ENCODE measurements at regions not wholly inside any gene's neighbourhood (a gene's known extent, or its start where the extent isn't known, plus 50 kb on each side); places are given as distances from the start of the nearest gene placed in this dataset.

DNA sequence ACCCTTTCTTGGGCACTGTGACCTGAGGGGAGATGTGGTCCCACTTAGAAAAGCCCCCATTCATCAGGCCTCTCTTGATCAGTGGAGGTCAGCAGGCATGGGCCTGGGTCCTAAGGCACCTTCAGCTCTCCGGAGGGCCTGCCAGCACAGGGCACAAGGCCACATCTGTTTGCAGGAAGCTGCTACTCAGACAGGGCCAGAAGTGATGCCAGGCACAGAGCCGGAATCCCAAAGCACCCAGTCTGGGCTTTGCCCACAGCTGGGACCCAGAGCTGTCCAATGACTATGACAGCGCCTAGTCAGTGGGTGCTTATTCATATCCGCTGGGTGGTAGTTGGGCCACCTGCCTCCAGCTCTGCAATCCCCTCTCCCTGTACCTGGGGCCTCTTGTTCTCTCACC lies 63.2 kb upstream of the ELN start:
- no peak for TF ChIP-seq ZNF239 (tag by site-specific recombination; IDR thresholded peaks at IDR 0.05)
- TF ChIP-seq ZSCAN30 (tag by site-specific recombination; IDR thresholded peaks at IDR 0.05) = no peak
- TF ChIP-seq, protein P1, sequence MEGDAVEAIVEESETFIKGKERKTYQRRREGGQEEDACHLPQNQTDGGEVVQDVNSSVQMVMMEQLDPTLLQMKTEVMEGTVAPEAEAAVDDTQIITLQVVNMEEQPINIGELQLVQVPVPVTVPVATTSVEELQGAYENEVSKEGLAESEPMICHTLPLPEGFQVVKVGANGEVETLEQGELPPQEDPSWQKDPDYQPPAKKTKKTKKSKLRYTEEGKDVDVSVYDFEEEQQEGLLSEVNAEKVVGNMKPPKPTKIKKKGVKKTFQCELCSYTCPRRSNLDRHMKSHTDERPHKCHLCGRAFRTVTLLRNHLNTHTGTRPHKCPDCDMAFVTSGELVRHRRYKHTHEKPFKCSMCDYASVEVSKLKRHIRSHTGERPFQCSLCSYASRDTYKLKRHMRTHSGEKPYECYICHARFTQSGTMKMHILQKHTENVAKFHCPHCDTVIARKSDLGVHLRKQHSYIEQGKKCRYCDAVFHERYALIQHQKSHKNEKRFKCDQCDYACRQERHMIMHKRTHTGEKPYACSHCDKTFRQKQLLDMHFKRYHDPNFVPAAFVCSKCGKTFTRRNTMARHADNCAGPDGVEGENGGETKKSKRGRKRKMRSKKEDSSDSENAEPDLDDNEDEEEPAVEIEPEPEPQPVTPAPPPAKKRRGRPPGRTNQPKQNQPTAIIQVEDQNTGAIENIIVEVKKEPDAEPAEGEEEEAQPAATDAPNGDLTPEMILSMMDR (tag by site-specific recombination; IDR thresholded peaks at IDR 0.05) = no peak
- TF ChIP-seq, protein P2, sequence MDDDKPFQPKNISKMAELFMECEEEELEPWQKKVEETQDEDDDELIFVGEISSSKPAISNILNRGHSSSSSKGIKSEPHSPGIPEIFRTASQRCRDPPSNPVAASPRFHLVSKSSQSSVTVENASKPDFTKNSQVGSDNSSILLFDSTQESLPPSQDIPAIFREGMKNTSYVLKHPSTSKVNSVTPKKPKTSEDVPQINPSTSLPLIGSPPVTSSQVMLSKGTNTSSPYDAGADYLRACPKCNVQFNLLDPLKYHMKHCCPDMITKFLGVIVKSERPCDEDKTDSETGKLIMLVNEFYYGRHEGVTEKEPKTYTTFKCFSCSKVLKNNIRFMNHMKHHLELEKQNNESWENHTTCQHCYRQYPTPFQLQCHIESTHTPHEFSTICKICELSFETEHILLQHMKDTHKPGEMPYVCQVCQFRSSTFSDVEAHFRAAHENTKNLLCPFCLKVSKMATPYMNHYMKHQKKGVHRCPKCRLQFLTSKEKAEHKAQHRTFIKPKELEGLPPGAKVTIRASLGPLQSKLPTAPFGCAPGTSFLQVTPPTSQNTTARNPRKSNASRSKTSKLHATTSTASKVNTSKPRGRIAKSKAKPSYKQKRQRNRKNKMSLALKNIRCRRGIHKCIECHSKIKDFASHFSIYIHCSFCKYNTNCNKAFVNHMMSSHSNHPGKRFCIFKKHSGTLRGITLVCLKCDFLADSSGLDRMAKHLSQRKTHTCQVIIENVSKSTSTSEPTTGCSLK (tag by site-specific recombination; IDR thresholded peaks at IDR 0.05) = no peak
- no peak for TF ChIP-seq ZNF549 (tag by site-specific recombination; IDR thresholded peaks at IDR 0.05)
- TF ChIP-seq YY1 (tag by site-specific recombination; IDR thresholded peaks at IDR 0.05) = no peak
- TF ChIP-seq, protein P3, sequence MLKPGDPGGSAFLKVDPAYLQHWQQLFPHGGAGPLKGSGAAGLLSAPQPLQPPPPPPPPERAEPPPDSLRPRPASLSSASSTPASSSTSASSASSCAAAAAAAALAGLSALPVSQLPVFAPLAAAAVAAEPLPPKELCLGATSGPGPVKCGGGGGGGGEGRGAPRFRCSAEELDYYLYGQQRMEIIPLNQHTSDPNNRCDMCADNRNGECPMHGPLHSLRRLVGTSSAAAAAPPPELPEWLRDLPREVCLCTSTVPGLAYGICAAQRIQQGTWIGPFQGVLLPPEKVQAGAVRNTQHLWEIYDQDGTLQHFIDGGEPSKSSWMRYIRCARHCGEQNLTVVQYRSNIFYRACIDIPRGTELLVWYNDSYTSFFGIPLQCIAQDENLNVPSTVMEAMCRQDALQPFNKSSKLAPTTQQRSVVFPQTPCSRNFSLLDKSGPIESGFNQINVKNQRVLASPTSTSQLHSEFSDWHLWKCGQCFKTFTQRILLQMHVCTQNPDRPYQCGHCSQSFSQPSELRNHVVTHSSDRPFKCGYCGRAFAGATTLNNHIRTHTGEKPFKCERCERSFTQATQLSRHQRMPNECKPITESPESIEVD (tag by site-specific recombination; IDR thresholded peaks at IDR 0.05) = no peak
- TF ChIP-seq, protein P4, sequence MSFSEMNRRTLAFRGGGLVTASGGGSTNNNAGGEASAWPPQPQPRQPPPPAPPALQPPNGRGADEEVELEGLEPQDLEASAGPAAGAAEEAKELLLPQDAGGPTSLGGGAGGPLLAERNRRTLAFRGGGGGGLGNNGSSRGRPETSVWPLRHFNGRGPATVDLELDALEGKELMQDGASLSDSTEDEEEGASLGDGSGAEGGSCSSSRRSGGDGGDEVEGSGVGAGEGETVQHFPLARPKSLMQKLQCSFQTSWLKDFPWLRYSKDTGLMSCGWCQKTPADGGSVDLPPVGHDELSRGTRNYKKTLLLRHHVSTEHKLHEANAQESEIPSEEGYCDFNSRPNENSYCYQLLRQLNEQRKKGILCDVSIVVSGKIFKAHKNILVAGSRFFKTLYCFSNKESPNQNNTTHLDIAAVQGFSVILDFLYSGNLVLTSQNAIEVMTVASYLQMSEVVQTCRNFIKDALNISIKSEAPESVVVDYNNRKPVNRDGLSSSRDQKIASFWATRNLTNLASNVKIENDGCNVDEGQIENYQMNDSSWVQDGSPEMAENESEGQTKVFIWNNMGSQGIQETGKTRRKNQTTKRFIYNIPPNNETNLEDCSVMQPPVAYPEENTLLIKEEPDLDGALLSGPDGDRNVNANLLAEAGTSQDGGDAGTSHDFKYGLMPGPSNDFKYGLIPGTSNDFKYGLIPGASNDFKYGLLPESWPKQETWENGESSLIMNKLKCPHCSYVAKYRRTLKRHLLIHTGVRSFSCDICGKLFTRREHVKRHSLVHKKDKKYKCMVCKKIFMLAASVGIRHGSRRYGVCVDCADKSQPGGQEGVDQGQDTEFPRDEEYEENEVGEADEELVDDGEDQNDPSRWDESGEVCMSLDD (tag by site-specific recombination; IDR thresholded peaks at IDR 0.05) = no peak

All from HEK293 (cell line).